WI38 (cell line): ENCODE measurements at regions not wholly inside any gene's neighbourhood (a gene's known extent, or its start where the extent isn't known, plus 50 kb on each side); places are given as distances from the start of the nearest gene placed in this dataset.

Experiments
- H3K4me3 ChIP-seq: 2 replicates; pipeline ENCODE4 v1.5.1; 2011; ENCODE audit warnings: low read depth, mild to moderate bottlenecking, control low read depth, low read length
- CTCF ChIP-seq: IDR thresholded peaks from 2 replicates; pipeline ENCODE4 v1.5.1; 2012; ENCODE audit warnings: low read depth, mild to moderate bottlenecking, control low read depth, low read length

- no peak for TF ChIP-seq CTCF
- no peak overlapping the region for H3K4me3 ChIP-seq
Measured at GRCh38 chr5:167881041-167881440, 410.4 kb upstream of the WWC1 start.

- no peak for TF ChIP-seq CTCF
- H3K4me3 ChIP-seq: no peak overlapping the region
Measured at GRCh38 chr5:167886196-167886595, 405.2 kb upstream of the WWC1 start.

GRCh38 chr5:167888393-167888792 lies 403.1 kb upstream of the WWC1 start:
- H3K4me3 ChIP-seq: no peak overlapping the region
- no peak for TF ChIP-seq CTCF

- no peak for TF ChIP-seq CTCF
- no peak overlapping the region for H3K4me3 ChIP-seq
Measured at GRCh38 chr5:167889276-167889675, 402.2 kb upstream of the WWC1 start.

- H3K4me3 ChIP-seq: no peak overlapping the region
- no peak for TF ChIP-seq CTCF
Measured at GRCh38 chr5:167892352-167893115, 398.9 kb upstream of the WWC1 start.

- H3K4me3 ChIP-seq: no peak overlapping the region
- TF ChIP-seq CTCF: no peak
Measured at GRCh38 chr5:167893271-167893670, 398.2 kb upstream of the WWC1 start.

GRCh38 chr5:167894631-167895472 lies 396.6 kb upstream of the WWC1 start:
- H3K4me3 ChIP-seq: no peak overlapping the region
- no peak for TF ChIP-seq CTCF
